IMR-90 (cell line): ENCODE measurements at regions not wholly inside any gene's neighbourhood (a gene's known extent, or its start where the extent isn't known, plus 50 kb on each side); places are given as distances from the start of the nearest gene placed in this dataset.
A peak's percentile ranks its signal among the peaks of the same experiment; 100 is the strongest.

Experiments used
- ATAC-seq: fragments of 200-7000 bp; cut with Tn5 transposase; 2 replicates; pipeline ENCODE4 v1.9.1; 2020; ENCODE audit warnings: low read depth, mild to moderate bottlenecking, moderate library complexity
- BruUV-seq: library from RNA; stranded (reverse); fragments of 400-500 nt; replicated peaks from 2 replicates; lab custom pipeline; 2021; lab: Mats Ljungman, UMichigan
- CTCF ChIA-PET: fragments of 300-600 bp; formaldehyde crosslinking; extraction: SDS; loops from one replicate; lab custom pipeline; 2021; ENCODE audit warnings: antibody characterized with exemption; lab: Yijun Ruan, JAX
- POLR2A ChIA-PET: fragments of 300-600 bp; sonication (Branson Sonifier 250); formaldehyde crosslinking; loops from one replicate; lab custom pipeline; 2022; ENCODE audit warnings: antibody characterized with exemption; ENCODE audit not compliant: unreplicated experiment; lab: Charles Lee
- DNase-seq: peaks from one replicate; pipeline ENCODE4 v3.0.0; 2013
- H2AFZ ChIP-seq: replicated peaks from 2 replicates; pipeline ENCODE3; 2013; ENCODE audit warnings: low read length, mild to moderate bottlenecking; ENCODE audit not compliant: poor library complexity
- H2AK5ac ChIP-seq: 2 replicates; pipeline ENCODE4 v1.6.1; 2013; ENCODE audit warnings: low read depth, low read length, inconsistent platforms
- H2AK9ac ChIP-seq: replicated peaks from 2 replicates; pipeline ENCODE3; 2013; ENCODE audit warnings: mild to moderate bottlenecking, low read depth, low read length, moderate library complexity; ENCODE audit not compliant: poor library complexity
- H2BK120ac ChIP-seq: 2 replicates; pipeline ENCODE4 v1.6.1; 2013; ENCODE audit warnings: low read depth, low read length, inconsistent platforms
- H2BK15ac ChIP-seq: 3 replicates; pipeline ENCODE4 v1.6.1; 2013; ENCODE audit warnings: low read depth, low read length, inconsistent platforms
- H2BK20ac ChIP-seq: 2 replicates; pipeline ENCODE4 v1.6.1; 2013; ENCODE audit warnings: low read depth, mild to moderate bottlenecking, inconsistent platforms, low read length, moderate library complexity
- H2BK5ac ChIP-seq: 2 replicates; pipeline ENCODE4 v1.6.1; 2013; ENCODE audit warnings: mild to moderate bottlenecking, low read depth, low read length, inconsistent platforms; ENCODE audit not compliant: poor library complexity, severe bottlenecking
- H3K14ac ChIP-seq: replicated peaks from 2 replicates; pipeline ENCODE4 v1.6.1; 2013; ENCODE audit warnings: low read depth, low read length, inconsistent platforms
- H3K18ac ChIP-seq: 2 replicates; pipeline ENCODE4 v1.6.1; 2013; ENCODE audit warnings: low read depth, low read length, control low read depth
- H3K23ac ChIP-seq: 2 replicates; pipeline ENCODE4 v1.6.1; 2013; ENCODE audit warnings: low read depth, low read length, inconsistent platforms
- H3K27ac ChIP-seq: 2 replicates; pipeline ENCODE4 v1.5.1; 2013; ENCODE audit warnings: mild to moderate bottlenecking, control low read depth, low read length; ENCODE audit not compliant: insufficient read depth
- H3K27me3 ChIP-seq: 2 replicates; pipeline ENCODE4 v1.6.1; 2013; ENCODE audit warnings: low read length; ENCODE audit not compliant: control insufficient read depth, insufficient read depth
- H3K36me3 ChIP-seq: 2 replicates; pipeline ENCODE4 v1.6.1; 2013; ENCODE audit warnings: low read length, mixed read lengths; ENCODE audit not compliant: control insufficient read depth, insufficient read depth
- H3K4ac ChIP-seq: 2 replicates; pipeline ENCODE4 v1.6.1; 2013; ENCODE audit warnings: low read depth, low read length, inconsistent platforms
- H3K4me1 ChIP-seq: 2 replicates; pipeline ENCODE4 v1.6.1; 2013; ENCODE audit warnings: low read length, mixed read lengths; ENCODE audit not compliant: control insufficient read depth, insufficient read depth
- H3K4me2 ChIP-seq: 2 replicates; pipeline ENCODE4 v1.6.1; 2013; ENCODE audit warnings: low read depth, mild to moderate bottlenecking, control low read depth, low read length, moderate library complexity
- H3K4me3 ChIP-seq: 2 replicates; pipeline ENCODE4 v1.5.1; 2013; ENCODE audit warnings: low read depth, mild to moderate bottlenecking, control low read depth, low read length, moderate library complexity; ENCODE audit not compliant: insufficient read depth
- H3K56ac ChIP-seq: 2 replicates; pipeline ENCODE4 v1.6.1; 2013; ENCODE audit warnings: low read length, inconsistent platforms; ENCODE audit not compliant: insufficient read depth; ENCODE audit errors: extremely low read depth
- H3K79me1 ChIP-seq, 2 experiments: 2 replicates each; pipeline ENCODE4 v1.6.1; 2013; ENCODE audit warnings: low read length in 2 of 2, inconsistent platforms in 1 of 2, low read depth in 1 of 2
- H3K9ac ChIP-seq: 2 replicates; pipeline ENCODE4 v1.6.1; 2013; ENCODE audit warnings: low read depth, low read length, control low read depth
- H3K9me1 ChIP-seq: 2 replicates; pipeline ENCODE4 v1.6.1; 2013; ENCODE audit warnings: low read length, inconsistent platforms; ENCODE audit not compliant: insufficient read depth
- H3K9me3 ChIP-seq: 2 replicates; pipeline ENCODE4 v1.6.1; 2013; ENCODE audit warnings: low read length; ENCODE audit not compliant: control insufficient read depth, insufficient read depth
- H4K20me1 ChIP-seq: 2 replicates; pipeline ENCODE4 v1.6.1; 2013; ENCODE audit warnings: low read length, inconsistent platforms; ENCODE audit not compliant: insufficient read depth
- H4K5ac ChIP-seq: 2 replicates; pipeline ENCODE4 v1.6.1; 2013; ENCODE audit warnings: mild to moderate bottlenecking, low read depth, low read length, control low read depth
- H4K8ac ChIP-seq, 2 experiments: 2 replicates each; pipeline ENCODE4 v1.6.1; 2013; ENCODE audit warnings: low read depth in 2 of 2, low read length in 2 of 2, control low read depth in 1 of 2, inconsistent platforms in 1 of 2
- H4K91ac ChIP-seq: 2 replicates; pipeline ENCODE4 v1.6.1; 2013; ENCODE audit warnings: low read depth, low read length, inconsistent platforms; ENCODE audit not compliant: insufficient read depth
- BHLHE40 ChIP-seq: fragments of 150-350 bp; IDR thresholded peaks from 2 replicates; pipeline ENCODE4 v1.6.1; 2016; ENCODE audit warnings: mild to moderate bottlenecking, low read depth, low read length
- CEBPB ChIP-seq: IDR thresholded peaks from 2 replicates; pipeline ENCODE4 v1.6.1; 2012; ENCODE audit warnings: low read depth, low read length, improper control_type of control experiment
- FOS ChIP-seq: fragments of 150-350 bp; IDR thresholded peaks from 2 replicates; pipeline ENCODE4 v1.6.1; 2016; ENCODE audit warnings: low read depth, low read length
- MAFK ChIP-seq: IDR thresholded peaks from 2 replicates; pipeline ENCODE4 v1.6.1; 2012; ENCODE audit warnings: low read depth, low read length, improper control_type of control experiment
- MXI1 ChIP-seq: IDR thresholded peaks from 2 replicates; pipeline ENCODE4 v1.6.1; 2012; ENCODE audit warnings: low read depth, mild to moderate bottlenecking, low read length, moderate library complexity, borderline replicate concordance
- RFX5 ChIP-seq: IDR thresholded peaks from 2 replicates; pipeline ENCODE4 v1.8.0; 2012; ENCODE audit warnings: low read depth, mild to moderate bottlenecking, low read length, moderate library complexity
- SMC3 ChIP-seq: fragments of 150-350 bp; IDR thresholded peaks from 2 replicates; pipeline ENCODE4 v1.6.1; 2016; ENCODE audit warnings: low read depth, mild to moderate bottlenecking, antibody characterized with exemption, low read length, moderate library complexity
- WGBS, 2 experiments: methylation state at CpG; one replicate each; pipeline versions ENCODE4 v1.1.5 to v1.1.7; 2013; ENCODE audit warnings: missing lambda C conversion rate in 2 of 2; ENCODE audit not compliant: insufficient read length in 1 of 2; ENCODE audit errors: extremely low coverage in 2 of 2; 5-methylcytosine and 5-hydroxymethylcytosine counted together
- dilution Hi-C: fragments of 300-500 bp; cut with HindIII; formaldehyde crosslinking; loops from one replicate; pipeline ENCODE4 v1.14.3; 2018; ENCODE audit warnings: low sequenced_read_pairs; ENCODE audit not compliant: unreplicated experiment
- in situ Hi-C: fragments of 300-500 bp; cut with MboI; formaldehyde crosslinking; loops from 3 replicates; pipeline ENCODE4 v1.14.3; 2019; ENCODE audit warnings: low sequenced_read_pairs, inconsistent platforms, mixed read lengths
- intact Hi-C: fragments of 100-400 bp; cut with micrococcal nuclease; formaldehyde crosslinking; loops from 2 replicates; pipeline ENCODE4 v1.10.0; 2022
- TF ChIP-seq, protein P1 (sequence below): fragments of 150-350 bp; IDR thresholded peaks from 2 replicates; pipeline ENCODE4 v1.6.1; 2017; ENCODE audit warnings: mild to moderate bottlenecking, antibody characterized with exemption, low read length, low read depth
- TF ChIP-seq, protein P2 (sequence below): conservative IDR thresholded peaks from 2 replicates; pipeline ENCODE4 v1.5.1; 2012; ENCODE audit warnings: mild to moderate bottlenecking, low read depth, low read length, improper control_type of control experiment

- Histone ChIP-seq H3K56ac (no peak overlapping the region), H3K23ac (no peak overlapping the region), H3K4me2 (no peak overlapping the region), H3K9me1 (no peaks in the 10 kb centered on the region), H2AK5ac (no peak overlapping the region; the same call in 1 of the 2 replicates), H3K9ac (no peak overlapping the region), H3K9me3 (no peaks in the 10 kb centered on the region; the same call in 1 of the 2 replicates), H2BK120ac (peak overlapping the region; percentile 37), H3K79me1 (no peaks in the 10 kb centered on the region), H2BK15ac (peak overlapping the region; percentile 7; the same call in 1 of the 3 replicates), H2AFZ (peak overlapping the region; percentile 13), H3K18ac (peak overlapping the region; percentile 30; the same call in 1 of the 2 replicates), H3K27ac (peak overlapping the region; percentile 12; the same call in 1 of the 2 replicates), H2BK20ac (peak overlapping the region; percentile 1), H4K5ac (no peak overlapping the region), H3K4me3 (no peak overlapping the region), H3K27me3 (0 out of 2 replicates have a peak, but pooled peaks cover 2% of the 10 kb centered on the region), H3K36me3 (no peaks in the 10 kb centered on the region), H2AK9ac (no peak overlapping the region), H4K91ac (peak overlapping the region; percentile 62), H3K4ac (peak overlapping the region; percentile 26), H2BK5ac (peak overlapping the region; percentile 56), H3K4me1 (peaks cover 3% of the 10 kb centered on the region; the same call in 1 of the 2 replicates), H4K20me1 (no peaks in the 10 kb centered on the region), H3K14ac (no peak overlapping the region), H4K8ac (no peak overlapping the region; a peak in 1 of 4 replicates)
- ChIA-PET CTCF (no interaction called here), POLR2A (no interaction called here)
- 8% methylated on average over 2 of the region's 9 CpGs; no CpG with 5 or more reads in 1 of the 2 experiments for WGBS, 2 experiments
- dilution Hi-C loops (no loop called here), in situ Hi-C loops (no loop called here), intact Hi-C loops (no loop called here)
- no TSS peak for BruUV-seq
- DNase-seq: peak; percentile 82
- TF ChIP-seq SMC3 (no peak), BHLHE40 (0 out of 2 replicates have a peak, but pooled peaks have one; percentile 34), FOS (peak; percentile 35), MXI1 (no peak), MAFK (no peak), CEBPB (no peak), RFX5 (no peak)
- TF ChIP-seq, protein P1, sequence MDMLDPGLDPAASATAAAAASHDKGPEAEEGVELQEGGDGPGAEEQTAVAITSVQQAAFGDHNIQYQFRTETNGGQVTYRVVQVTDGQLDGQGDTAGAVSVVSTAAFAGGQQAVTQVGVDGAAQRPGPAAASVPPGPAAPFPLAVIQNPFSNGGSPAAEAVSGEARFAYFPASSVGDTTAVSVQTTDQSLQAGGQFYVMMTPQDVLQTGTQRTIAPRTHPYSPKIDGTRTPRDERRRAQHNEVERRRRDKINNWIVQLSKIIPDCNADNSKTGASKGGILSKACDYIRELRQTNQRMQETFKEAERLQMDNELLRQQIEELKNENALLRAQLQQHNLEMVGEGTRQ: no peak
- TF ChIP-seq, protein P2, sequence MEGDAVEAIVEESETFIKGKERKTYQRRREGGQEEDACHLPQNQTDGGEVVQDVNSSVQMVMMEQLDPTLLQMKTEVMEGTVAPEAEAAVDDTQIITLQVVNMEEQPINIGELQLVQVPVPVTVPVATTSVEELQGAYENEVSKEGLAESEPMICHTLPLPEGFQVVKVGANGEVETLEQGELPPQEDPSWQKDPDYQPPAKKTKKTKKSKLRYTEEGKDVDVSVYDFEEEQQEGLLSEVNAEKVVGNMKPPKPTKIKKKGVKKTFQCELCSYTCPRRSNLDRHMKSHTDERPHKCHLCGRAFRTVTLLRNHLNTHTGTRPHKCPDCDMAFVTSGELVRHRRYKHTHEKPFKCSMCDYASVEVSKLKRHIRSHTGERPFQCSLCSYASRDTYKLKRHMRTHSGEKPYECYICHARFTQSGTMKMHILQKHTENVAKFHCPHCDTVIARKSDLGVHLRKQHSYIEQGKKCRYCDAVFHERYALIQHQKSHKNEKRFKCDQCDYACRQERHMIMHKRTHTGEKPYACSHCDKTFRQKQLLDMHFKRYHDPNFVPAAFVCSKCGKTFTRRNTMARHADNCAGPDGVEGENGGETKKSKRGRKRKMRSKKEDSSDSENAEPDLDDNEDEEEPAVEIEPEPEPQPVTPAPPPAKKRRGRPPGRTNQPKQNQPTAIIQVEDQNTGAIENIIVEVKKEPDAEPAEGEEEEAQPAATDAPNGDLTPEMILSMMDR: no peak
- peak; percentile 40 for ATAC-seq
Measured at GRCh38 chr2:236862961-236863728, 222.5 kb upstream of the COPS8 start.
